NOMO-1 (cell line): ENCODE measurements at regions not wholly inside any gene's neighbourhood (a gene's known extent, or its start where the extent isn't known, plus 50 kb on each side); places are given as distances from the start of the nearest gene placed in this dataset.

Source experiments
- DNase-seq, 2 experiments: peaks; one replicate each; lab custom pipeline; 2025; ENCODE audit not compliant: unreplicated experiment in 2 of 2; lab: John Stamatoyannopoulos, UW

DNA sequence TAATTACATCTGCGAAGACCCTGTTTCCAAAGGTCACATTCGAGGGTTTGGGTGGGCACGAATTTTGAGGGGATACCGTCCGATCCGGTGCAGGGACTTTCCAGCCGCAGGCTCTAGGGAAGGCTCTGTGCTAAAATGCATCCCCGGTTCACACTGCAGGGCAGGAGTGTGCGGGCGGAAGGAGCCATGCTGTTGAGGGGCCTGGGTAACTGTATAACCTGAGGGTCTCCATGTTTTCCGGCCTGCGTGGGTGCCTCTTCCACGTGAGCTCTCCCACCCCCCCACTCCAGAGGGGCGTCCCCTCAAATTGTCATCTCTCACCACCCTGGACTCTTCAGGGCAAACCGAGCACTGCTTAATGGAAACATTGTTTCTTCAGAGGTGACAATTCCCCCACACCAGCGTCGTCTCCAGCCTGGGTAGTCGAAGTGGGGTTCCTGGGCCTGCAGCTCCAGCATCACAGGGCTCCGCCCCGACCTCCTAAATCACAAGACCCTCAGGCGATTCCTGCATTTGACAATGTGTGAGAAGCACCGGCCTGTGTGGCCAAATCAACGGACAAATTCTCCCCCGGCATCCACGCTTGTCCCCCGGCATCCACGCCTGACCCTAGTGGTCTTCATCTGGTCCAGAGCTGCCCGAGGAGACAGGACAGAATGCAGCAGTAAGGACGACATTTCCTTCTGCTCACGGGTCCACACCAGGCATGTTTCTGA, 51.2 kb downstream of the FOXL3 start:
- no peak for DNase-seq

DNA sequence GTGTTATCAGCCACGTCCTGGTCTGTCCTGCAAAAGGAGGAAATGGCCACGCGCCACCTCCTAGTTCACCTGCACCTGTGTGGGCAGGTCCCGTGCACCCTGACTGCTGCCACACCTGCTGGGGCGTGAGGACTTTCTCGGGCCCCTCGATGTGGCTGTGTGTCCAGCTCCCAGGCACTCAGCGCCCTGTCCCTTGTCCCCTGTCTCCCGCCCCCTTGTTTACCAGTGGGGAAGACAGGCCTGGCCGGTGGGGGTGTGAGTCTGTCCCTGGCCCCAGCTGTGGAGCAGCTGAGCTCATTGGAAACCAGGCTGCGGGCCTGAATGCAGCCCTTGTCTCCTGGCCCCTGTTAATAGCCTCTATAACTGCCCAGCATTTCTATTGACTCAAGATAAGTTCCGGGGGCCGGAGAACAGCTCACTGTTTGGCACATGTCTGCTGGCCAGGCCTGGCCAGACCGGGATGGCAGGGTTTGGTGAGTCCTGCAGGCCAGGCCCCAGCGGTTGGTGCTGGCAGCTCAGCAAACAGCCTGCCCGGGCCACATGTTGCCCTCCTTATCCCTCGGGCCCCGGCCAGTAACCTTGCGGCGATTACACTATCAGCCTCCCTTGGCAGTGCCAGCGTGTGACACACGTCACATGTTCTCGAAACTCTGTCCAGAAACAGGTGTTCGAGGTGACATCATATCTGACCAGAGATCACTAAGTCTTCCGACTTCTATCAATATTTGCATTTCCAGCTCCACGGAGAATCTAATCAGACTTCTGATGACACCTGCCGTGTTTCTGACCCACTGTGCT, 52.1 kb downstream of the FOXL3 start:
- no peak for DNase-seq

DNA sequence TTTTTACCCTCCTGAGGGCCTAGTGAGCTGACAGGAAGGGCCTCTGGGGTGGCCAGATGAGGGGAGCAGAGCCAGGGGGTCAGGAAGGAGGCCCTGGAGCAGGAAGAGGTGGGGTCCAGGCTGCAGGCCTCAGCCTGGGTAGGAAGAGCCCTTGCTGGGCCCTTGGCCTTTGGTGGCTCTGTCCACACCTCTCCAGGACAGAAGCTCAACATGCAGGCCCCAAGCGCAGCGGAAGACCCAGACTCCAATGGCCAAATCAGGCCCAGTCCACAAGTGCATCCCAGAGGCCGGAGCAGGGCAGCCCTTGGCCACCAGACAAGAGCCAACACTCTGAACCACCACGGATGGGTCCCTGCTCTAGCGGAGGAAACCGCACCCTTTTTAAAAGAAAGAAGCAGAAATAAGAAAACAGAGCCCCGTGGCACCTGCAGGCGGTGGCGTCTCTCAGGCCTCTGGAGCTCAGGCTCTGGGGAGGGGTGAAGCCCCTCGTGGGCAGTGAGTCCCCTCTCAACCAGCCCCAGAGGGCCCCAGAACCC, 52.8 kb downstream of the FOXL3 start:
- DNase-seq, result no peak

DNA sequence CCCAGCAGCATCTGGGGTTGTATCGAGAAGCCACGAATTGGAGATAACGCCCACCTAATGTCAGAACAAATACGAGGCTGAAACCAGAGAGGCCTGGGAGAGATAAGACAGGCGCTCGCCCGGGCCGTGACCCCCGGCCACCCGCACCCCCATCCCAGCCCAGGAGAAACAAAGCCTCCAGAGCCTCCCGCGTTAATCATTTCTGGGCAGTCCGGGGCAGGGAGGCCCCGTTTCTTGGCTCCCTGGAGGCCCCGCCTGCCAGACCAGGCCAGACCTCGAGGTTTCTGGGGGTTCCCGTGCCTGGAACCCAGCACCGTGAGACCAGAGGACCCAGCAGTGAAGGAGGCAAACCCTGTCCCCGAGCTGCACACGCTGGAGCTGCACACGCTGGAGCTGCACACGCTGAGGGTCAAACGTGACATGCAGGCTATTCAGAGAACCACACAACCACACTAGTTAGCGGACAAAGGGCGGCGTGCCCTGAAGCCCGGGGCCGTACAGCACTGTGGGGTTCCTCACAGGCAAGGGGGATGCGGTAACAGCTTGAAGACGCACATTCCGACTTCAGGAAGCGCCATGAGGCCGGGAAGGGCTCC, 53.4 kb downstream of the FOXL3 start:
- DNase-seq, result no peak

- no peak for DNase-seq
These were observed 54.1 kb downstream of the FOXL3 start for GRCh38 chr7:343864-344607.

DNA sequence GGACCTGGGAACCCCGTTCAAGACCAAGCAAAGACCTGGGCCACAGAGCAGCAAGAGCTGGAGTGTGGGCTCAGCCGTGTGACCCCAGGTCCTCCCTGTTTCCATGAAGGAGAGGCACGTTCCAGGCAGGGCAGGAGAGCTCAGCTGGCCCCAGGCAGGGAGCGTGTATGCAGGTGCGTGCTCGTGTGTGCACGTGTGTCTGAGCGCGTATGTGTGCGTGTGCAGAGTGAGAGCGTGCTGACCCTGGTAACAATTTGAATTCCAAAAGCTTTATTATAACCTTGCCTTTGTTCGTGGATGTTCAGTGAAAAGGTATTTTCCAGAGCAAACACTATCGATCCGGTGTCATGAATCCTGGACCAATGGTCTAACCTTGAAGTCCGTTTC, 54.6 kb downstream of the FOXL3 start:
- DNase-seq, result no peak

- DNase-seq, result no peak
These were observed 56.3 kb downstream of the FOXL3 start for GRCh38 chr7:346116-346898.

- no peak for DNase-seq
These were observed 57.1 kb downstream of the FOXL3 start for GRCh38 chr7:347001-347590.

DNA sequence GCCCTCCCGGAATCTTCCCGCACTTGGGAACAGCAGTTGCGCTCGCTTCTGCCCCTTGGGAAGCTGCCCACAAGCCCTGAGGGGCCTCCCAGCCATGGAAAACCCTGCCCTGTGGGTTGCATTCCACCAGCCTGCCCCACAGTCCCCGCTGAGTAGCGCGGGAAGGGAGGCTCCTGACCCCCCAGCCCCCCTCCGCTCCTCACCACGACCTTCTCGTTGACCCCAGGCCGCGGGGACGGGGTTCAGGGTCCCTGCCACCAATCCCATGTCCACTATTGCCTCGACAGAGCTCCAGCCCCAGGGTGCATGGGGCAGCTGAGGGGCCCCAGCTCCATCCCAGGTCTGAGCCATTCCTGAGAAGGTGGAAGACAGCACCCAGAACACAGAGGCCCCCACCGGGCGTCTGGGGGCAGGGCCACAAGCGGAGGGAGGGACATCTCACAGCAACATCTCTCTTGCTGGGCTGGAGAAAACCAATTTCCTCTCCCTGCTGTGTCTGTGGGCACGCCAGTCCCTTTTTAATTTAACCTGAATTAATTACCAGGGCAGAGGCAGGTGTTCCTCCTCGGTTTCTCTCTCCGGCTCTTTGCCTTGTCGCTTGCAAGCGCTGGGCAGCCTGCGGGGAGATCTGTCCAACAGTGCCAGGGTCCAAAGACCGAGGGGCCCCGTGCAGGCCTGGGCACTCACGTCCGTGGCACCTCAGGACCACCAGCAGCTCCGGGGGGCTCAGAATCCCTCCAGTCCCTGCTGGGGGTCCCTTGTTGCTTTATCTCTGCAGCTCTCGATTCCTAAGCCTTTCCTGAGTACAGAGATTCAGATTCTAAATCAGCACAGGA, 57.9 kb downstream of the FOXL3 start:
- no peak for DNase-seq

- no peak for DNase-seq
These were observed 58.5 kb downstream of the FOXL3 start for GRCh38 chr7:348480-348844.

- DNase-seq, result no peak
These were observed 59.2 kb downstream of the FOXL3 start for GRCh38 chr7:348962-349743.

GRCh38 chr7:351256-351655, 61.3 kb downstream of the FOXL3 start:
- DNase-seq, result no peak

DNA sequence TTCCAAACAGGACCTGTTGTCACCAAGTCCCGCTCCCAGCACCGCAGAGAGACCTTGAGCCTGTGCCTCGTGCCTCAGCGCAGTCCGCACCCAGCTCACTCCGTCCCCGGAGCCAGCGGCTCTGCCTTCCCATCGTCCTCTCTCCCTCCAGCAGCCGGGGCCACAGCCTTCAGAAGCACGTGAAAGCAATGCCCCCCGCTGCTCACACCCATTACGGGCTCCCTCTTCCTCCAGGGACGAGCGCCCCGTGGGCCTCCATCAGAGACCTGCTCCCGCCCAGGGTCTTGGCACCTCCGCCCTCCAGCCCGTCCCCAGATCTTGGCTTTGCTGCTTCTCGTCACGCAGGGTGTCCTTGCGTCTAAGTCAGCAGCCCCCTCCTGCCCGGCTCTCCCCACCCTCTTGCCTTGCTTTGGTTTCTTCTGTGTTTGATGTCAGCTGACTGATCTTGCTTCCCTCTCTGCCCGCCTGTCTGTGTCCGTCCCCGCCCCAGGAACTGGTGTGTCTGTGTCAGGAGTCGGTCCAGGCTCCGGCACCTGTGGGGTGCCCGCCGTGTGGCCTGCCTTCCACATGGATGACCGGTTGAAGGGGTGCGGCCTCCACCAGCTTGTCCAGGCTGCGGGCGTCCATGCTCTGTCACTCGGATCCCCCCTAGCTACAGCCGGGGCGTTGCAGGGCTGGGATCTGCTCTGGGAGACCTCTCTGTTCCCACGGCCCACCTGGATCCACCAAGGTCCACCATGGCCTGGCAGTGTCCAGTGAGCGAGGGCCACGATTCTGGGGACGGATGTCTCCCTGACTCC, 61.9 kb downstream of the FOXL3 start:
- DNase-seq, result no peak

GRCh38 chr7:353746-354325, 63.9 kb downstream of the FOXL3 start:
- no peak for DNase-seq

DNA sequence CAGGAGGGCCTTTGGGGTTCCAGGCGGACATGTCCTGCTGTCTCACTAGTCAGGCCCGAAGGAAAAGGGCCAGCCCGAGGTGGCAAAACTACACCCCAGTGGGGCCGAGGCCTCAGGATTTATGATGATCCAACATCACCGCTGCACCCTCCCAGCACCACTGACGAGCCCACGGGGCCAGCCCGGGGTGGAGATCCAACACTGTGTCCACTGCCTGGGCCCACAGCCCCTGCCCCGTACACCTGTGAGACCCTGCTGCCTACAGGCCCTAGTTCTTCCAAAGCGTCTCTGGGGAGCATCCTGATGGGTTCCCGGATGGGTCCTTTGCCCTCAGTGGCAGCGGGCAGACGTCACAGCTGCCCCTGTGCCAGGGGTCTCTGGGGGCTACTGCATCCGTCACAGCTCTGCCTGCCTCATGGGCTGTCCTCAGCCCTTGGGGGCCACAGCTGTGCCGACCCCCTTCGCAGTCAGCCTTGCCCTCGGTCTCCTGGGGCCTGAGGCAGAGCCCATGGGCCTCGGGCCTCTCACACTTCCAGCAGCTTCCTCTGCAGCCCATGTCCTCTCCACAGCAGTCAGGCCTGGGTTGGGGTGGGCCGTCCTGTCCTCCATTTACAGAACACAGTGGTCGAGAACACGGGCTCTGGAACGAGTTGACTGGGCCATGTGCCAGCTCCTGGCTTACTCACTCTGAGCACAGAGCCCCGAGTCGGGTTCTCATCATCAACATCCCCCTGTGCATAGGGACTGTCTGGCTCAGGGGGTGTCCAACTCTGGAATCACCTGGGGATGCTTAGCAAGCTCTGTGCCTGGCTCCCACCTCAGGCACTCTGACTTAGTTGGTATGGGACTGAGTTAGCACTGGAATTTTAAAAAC, 64.9 kb downstream of the FOXL3 start:
- DNase-seq, result no peak

GRCh38 chr7:355568-355967, 65.6 kb downstream of the FOXL3 start:
- no peak for DNase-seq
